C4-2B (cell line): ENCODE measurements at regions not wholly inside any gene's neighbourhood (a gene's known extent, or its start where the extent isn't known, plus 50 kb on each side); places are given as distances from the start of the nearest gene placed in this dataset.

Experiments
- H3K27ac ChIP-seq: fragments of 450-650 bp; 2 replicates; pipeline ENCODE4 v1.5.1; 2017
- CTCF ChIP-seq: fragments of 450-650 bp; conservative IDR thresholded peaks from 2 replicates; pipeline ENCODE4 v1.5.1; 2017; ENCODE audit warnings: mild to moderate bottlenecking
- ZFX ChIP-seq: fragments of 450-650 bp; IDR thresholded peaks from 2 replicates; pipeline ENCODE4 v1.6.1; 2017

GRCh38 chr6:56407883-56408410 lies 160.6 kb upstream of the COL21A1 start:
- H3K27ac ChIP-seq = no peak overlapping the region
- TF ChIP-seq ZFX (no peak), CTCF (no peak)

DNA sequence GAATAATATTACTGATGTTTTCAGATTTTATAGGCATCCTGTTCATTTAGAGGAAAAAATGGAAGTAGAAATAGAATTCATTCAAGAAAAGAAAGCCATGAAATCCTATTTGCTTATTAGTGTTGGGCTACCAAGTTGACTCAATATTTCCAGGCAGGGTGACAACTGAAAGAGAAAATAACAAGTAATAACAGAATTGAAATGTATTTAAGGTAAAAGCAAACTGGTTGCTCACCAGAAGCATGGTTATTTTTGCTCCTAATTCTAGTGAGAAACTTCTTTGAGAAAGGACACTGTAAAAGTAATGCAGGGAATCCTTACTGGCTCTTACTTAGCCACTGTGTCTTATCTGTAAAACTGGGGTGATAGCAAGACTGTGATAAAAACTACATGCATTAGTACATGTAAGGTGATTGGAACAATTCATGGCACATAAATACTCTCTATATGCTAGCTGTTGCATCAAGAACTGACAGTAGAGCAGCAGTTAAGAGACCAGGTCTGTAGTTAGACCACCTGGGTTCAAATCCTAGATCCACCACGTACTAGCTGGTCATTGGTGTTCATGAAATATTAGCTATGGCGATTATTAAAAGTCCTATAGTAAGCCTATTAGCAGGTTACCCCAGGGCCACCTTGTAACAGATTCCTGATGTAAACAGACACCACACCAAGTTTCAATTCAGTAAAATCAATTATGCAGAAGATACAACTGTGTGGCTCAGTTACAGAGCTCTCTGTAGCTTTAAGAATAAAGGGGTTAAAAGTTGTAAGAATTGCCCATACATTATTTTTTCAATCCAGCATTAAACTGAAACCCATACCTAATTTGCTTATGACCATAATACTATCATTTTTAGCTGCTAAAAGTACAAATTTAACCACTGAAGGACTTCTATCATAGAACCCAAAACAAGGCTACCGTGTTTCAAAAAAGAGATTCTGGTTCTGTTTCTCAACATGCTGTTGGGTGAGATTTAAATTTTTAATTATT lies 159.2 kb upstream of the COL21A1 start:
- TF ChIP-seq ZFX (no peak), CTCF (no peak)
- no peak overlapping the region for H3K27ac ChIP-seq

DNA sequence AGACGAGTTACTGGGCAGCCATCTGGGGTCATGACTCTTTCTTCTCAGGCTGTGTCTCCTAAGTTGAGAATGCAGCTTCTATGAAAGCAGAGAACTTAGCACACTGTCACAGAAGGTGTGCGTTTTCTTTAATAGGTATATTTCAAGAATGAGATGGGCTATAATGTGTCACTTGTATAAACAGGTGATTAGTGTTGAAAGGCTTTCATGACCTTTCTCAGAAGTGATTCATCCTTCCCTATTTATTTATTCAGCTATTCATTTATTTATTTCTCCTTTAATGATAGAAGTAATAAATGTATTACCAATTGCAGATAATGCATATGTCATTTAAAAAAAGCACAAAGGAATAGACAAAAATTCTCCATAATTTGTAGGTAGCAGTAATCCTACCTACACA lies 157.2 kb upstream of the COL21A1 start:
- no peak for TF ChIP-seq CTCF
- TF ChIP-seq ZFX = no peak
- H3K27ac ChIP-seq = no peak overlapping the region

- TF ChIP-seq ZFX (no peak), CTCF (no peak)
- H3K27ac ChIP-seq = no peak overlapping the region
Observed at GRCh38 chr6:56403745-56404144, 156.4 kb upstream of the COL21A1 start.

GRCh38 chr6:56401477-56402070 lies 154.2 kb upstream of the COL21A1 start:
- no peak overlapping the region for H3K27ac ChIP-seq
- TF ChIP-seq ZFX = no peak
- TF ChIP-seq CTCF = no peak

- peak overlapping the region; percentile 41; the same call in 1 of the 2 replicates for H3K27ac ChIP-seq
- TF ChIP-seq CTCF (no peak), ZFX (no peak)
Observed at GRCh38 chr6:56400273-56400672, 152.9 kb upstream of the COL21A1 start.
